Neural crest cell (in vitro differentiated cells): ENCODE measurements at regions not wholly inside any gene's neighbourhood (a gene's known extent, or its start where the extent isn't known, plus 50 kb on each side); places are given as distances from the start of the nearest gene placed in this dataset.

Experiments used
- DNase-seq: peaks from one replicate; pipeline ENCODE4 v3.0.0; 2021; ENCODE audit warnings: low read depth, mixed read lengths, low spot score
- H3K27ac Mint-ChIP-seq: one replicate; pipeline ENCODE4 v1.8.0; 2021; ENCODE audit warnings: mild to moderate bottlenecking, mixed read lengths; ENCODE audit not compliant: unreplicated experiment
- H3K27me3 Mint-ChIP-seq: 2 replicates; pipeline ENCODE4 v1.8.0; 2021; ENCODE audit warnings: low read depth, mild to moderate bottlenecking, mixed read lengths
- H3K36me3 Mint-ChIP-seq: 2 replicates; pipeline ENCODE4 v1.8.0; 2021; ENCODE audit warnings: low read depth, mild to moderate bottlenecking, mixed read lengths
- H3K4me1 Mint-ChIP-seq: 2 replicates; pipeline ENCODE4 v1.8.0; 2021; ENCODE audit warnings: mixed read lengths
- H3K4me3 Mint-ChIP-seq: one replicate; pipeline ENCODE4 v1.8.0; 2021; ENCODE audit warnings: mild to moderate bottlenecking, mixed read lengths
- H3K9me3 Mint-ChIP-seq: 2 replicates; pipeline ENCODE4 v1.8.0; 2021; ENCODE audit warnings: mixed read lengths
- CTCF ChIP-seq: fragments of 200-600 bp; sonication (generic); conservative IDR thresholded peaks from 2 replicates; pipeline ENCODE4 v1.5.0; 2021; ENCODE audit warnings: antibody characterized with exemption, mild to moderate bottlenecking

DNA sequence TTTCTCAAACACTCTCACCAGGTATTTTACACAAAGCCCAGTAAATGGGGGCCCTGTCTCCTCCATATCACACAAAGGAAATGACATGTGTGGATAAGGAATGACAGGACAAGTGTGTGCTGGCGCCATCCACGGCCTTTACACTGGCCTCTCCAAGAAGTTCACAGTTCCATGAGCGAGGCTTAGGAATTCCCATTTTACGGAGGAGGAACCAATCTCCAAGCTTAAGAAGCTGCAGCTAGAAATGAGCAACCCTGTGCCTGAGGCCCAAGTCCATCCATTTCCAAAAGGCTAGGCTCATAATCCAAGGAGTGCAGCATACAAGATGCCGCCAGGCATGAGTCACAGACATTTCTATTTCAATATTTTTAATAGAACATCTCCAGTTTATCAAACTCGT lies 203.4 kb downstream of the AUH start:
- H3K27ac Mint-ChIP-seq, result no peak overlapping the region
- H3K36me3 Mint-ChIP-seq, result no peaks in the 10 kb centered on the region
- no peak for TF ChIP-seq CTCF
- H3K9me3 Mint-ChIP-seq, result no peaks in the 10 kb centered on the region
- no peak overlapping the region for H3K4me3 Mint-ChIP-seq
- no peaks in the 10 kb centered on the region for H3K27me3 Mint-ChIP-seq
- H3K4me1 Mint-ChIP-seq, result peaks cover 11% of the 10 kb centered on the region
- no peak for DNase-seq

GRCh38 chr9:91158946-91159345 lies 202.8 kb downstream of the AUH start:
- TF ChIP-seq CTCF, result no peak
- Mint-ChIP-seq H3K4me1 (peaks cover 11% of the 10 kb centered on the region), H3K36me3 (no peaks in the 10 kb centered on the region), H3K27ac (no peak overlapping the region), H3K9me3 (no peaks in the 10 kb centered on the region), H3K4me3 (no peak overlapping the region), H3K27me3 (no peaks in the 10 kb centered on the region)
- no peak for DNase-seq

- DNase-seq, result no peak
- Mint-ChIP-seq H3K27ac (no peak overlapping the region), H3K9me3 (no peaks in the 10 kb centered on the region), H3K36me3 (no peaks in the 10 kb centered on the region), H3K27me3 (no peaks in the 10 kb centered on the region), H3K4me1 (peaks cover 11% of the 10 kb centered on the region), H3K4me3 (no peak overlapping the region)
- TF ChIP-seq CTCF, result no peak
Observed at GRCh38 chr9:91159664-91160121, 202.0 kb downstream of the AUH start.

DNA sequence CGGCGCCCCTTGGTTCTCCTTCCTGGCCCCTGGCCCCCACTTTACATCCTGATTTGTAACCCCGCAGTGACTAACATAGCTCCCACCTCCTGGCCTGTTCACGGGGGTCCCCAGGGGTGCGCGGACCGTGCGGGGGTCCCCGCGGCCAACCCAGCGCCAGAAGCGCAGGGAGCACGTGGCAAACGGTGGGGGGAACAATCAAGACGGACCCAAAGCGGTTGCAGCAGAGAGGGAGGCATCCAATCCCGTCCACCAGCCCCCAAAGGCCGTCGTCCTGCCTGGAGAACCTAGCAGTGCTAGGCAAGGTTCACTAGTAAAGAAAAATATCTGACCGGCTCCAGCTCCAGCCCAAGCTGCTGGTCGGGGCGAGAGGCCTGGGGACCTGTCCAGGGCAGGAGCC lies 201.5 kb downstream of the AUH start:
- no peaks in the 10 kb centered on the region for H3K36me3 Mint-ChIP-seq
- peaks cover 11% of the 10 kb centered on the region for H3K4me1 Mint-ChIP-seq

DNA sequence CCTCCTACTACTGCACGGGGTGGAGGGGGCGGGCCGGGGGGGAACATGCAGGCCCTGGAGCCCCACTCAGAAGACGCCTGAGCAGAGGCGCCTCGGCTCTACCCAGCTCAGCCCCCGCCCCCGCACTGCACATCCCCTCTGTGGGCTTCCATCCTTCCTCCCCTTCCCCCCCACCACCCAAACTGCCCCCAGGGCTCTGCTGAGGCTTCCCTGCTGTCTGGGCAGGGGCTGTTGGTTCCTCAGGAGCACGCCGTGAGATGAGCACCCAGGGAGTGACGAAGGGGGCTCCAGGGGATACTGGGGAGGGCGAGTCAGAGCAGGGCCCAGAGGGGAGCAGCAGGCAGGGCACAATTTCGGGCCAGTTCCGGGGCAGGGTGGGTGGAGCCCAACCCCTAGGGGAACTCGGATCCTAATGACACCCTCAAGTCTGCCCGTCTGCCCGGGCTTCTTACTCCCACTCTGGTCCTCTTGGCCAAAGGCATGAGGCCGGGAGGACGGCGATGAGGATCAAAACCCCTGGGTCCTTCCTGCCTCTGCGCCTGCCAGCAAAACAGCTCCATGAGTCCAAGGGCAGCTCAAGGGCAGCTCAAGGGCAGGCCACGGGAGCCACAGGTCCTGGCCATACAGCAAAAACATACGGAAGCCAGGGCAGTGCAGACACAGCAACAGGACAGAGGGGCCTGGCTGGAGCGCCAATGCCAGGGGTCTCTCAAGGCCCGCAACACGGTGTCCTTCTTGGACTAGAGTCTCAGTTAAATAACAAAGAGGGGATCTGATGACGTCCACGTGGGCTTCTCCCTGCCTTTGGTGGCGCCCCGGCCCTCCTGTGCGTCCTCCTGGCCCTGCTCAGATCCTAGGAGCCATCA lies 200.9 kb downstream of the AUH start:
- Mint-ChIP-seq H3K4me1 (peaks cover 11% of the 10 kb centered on the region), H3K27ac (no peak overlapping the region), H3K4me3 (no peak overlapping the region), H3K36me3 (no peaks in the 10 kb centered on the region), H3K27me3 (no peaks in the 10 kb centered on the region), H3K9me3 (no peaks in the 10 kb centered on the region)
- no peak for DNase-seq
- TF ChIP-seq CTCF, result no peak

More for the DNA sequence above, 201.5 kb downstream of the AUH start:
- TF ChIP-seq CTCF, result no peak
- no peaks in the 10 kb centered on the region for H3K27me3 Mint-ChIP-seq
- H3K4me3 Mint-ChIP-seq, result no peak overlapping the region
- no peaks in the 10 kb centered on the region for H3K9me3 Mint-ChIP-seq
- no peak for DNase-seq
- no peak overlapping the region for H3K27ac Mint-ChIP-seq
